IPS-NIHi7 (cell line): ENCODE measurements at regions not wholly inside any gene's neighbourhood (a gene's known extent, or its start where the extent isn't known, plus 50 kb on each side); places are given as distances from the start of the nearest gene placed in this dataset.
"Not testable (repeated sequence)": the region's sequence is repeated elsewhere in the genome, so short reads cannot be mapped to it uniquely, and the experiment has no call there.

Source experiments
- DNase-seq: peaks from one replicate; pipeline ENCODE4 v3.0.0; 2012; ENCODE audit warnings: mixed read lengths; ENCODE audit errors: extremely low spot score

DNA sequence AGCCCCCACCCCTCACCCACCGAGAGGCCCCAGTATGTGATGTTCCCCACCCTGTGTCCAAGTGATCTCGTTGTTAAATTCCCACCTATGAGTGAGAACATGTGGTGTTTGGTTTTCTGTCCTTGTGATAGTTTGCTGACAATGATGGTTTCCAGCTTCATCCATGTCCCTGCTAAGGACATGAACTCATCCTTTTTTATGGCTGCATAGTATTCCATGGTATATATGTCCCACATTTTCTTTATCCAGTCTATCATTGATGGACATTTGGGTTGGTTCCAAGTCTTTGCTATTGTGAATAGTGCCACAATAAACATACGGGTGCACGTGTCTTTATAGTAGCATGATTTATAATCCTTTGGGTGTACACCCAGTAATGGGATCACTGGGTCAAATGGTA lies 79.2 kb downstream of the PXDC1 start:
- not testable (repeated sequence) for DNase-seq

DNA sequence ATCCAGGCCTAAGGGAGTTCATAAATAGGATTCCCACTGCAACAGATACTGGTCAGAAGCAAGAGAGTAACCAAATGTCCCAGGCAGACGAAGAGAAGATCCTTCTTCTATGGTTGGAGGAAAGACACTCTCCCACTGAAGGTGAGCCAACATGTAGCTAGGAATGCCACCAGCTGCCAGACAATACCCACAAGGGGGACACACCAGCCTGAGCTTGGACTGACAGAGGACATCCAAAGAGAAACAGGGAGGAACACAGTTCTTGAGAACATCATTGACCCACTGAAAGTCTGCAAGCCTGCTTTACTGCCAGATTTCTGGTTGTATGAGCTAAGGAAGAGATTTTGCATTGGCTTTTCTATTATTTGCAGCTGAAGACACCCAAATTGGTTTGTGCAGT lies 80.1 kb downstream of the PXDC1 start:
- no peak for DNase-seq

DNA sequence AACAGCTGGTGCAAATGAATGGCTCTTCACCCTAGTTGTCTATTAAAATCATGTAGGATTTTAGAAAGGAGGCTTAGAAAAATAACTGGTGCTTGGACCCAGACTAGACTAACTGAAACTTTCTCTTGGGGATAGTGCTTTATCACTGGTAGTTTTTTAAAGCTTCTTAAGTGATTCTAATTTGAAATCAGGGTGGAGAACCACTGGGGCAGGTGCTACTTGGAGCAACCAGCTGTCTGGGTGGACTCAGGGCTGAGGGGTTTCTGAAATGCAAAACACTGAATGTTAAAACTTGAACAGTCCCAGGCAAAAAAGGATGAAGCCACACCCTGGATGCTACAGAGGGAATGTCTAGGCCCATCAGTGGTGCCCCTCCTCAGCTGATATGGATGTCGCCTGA lies 81.2 kb downstream of the PXDC1 start:
- no peak for DNase-seq

- DNase-seq: no peak
Measured at GRCh38 chr6:3669916-3670315, 81.6 kb downstream of the PXDC1 start.

DNA sequence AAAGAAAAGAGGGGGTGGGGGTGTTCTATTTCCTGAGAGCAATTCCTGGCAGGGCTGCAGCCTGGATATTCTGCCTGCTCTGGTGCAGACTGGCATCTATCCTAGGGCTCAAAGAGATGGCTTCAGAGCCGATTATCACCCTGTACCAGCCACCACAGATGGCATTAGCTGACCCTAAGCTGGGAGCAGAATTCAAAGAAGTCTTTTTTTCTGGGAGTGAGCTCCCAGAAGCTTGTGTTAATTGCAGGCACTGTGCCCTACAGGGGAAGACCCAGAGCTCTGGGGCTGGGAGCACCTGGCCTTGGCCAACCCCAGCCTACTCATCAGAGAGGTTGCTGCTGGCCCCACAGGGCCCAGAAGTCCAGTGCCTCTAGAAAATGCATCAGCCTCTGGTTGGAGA lies 85.9 kb downstream of the PXDC1 start:
- no peak for DNase-seq

DNA sequence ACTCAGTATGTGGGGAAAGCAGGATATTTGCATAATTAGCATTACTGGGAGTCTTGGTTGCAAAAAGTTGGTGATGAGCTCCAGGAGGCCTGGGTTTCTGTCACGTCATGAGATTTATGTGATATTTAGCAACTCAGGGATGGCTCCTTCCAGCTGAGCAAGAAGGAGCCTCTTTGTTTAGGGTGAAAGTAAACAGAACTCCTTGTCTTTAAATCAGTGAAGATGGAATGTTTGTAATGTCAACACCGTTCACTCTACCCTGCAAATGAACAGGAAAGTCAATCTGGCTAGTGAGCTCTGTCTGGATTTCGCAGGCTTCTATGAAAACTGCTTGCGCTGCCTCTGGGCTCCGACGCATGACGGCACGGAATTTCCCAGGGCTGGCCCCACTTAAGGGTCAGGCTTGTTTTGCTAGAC lies 86.9 kb downstream of the PXDC1 start:
- DNase-seq: no peak

- DNase-seq: no peak
Measured at GRCh38 chr6:3663811-3664210, 87.7 kb downstream of the PXDC1 start.

GRCh38 chr6:3663081-3663480 lies 88.4 kb downstream of the PXDC1 start:
- DNase-seq: no peak

- DNase-seq: no peak
Measured at GRCh38 chr6:3661390-3661789, 90.1 kb downstream of the PXDC1 start.

GRCh38 chr6:3660473-3660872 lies 91.0 kb downstream of the PXDC1 start:
- DNase-seq: no peak

- no peak for DNase-seq
Measured at GRCh38 chr6:3659748-3660147, 91.8 kb downstream of the PXDC1 start.

- DNase-seq: no peak
Measured at GRCh38 chr6:3656076-3656475, 95.4 kb downstream of the PXDC1 start.

DNA sequence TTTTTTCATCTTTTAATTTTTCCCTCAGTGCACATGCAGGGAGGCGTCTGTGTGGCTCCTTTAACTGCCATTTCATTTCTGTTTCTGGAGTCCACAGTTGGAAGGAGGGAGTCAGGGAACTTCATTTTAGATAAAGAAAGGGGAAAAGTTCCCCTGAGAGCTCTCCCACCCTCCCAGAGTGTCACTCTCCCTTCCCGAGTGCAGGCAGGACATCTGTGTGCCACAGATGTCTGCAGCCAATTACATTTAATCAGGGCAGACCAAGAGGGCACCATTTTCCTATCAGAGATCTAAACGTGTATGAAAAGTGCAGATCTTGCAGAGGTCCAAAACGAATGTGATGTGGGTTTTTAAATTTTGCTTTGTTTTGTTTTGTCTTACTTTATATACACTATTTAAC lies 96.6 kb downstream of the PXDC1 start:
- no peak for DNase-seq

DNA sequence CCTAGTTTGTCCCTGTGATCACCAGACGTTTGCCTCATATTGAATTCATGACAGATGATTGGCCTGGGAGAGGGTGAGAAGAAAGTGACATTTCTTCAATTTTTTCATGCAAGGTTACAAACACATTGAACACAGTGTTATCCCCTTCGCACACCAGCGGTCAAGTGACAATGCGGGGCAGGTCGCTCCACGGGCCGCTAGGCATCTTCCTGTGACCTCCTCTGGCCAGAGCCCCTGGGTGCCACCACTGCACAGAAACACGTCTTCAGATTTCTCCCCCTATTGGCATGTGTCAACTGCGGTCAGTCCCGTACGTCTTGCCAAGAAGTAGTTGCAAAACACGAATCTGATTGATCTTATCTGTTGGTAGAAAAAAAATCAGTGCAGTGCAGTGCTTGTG lies 97.1 kb downstream of the PXDC1 start:
- DNase-seq: no peak

DNA sequence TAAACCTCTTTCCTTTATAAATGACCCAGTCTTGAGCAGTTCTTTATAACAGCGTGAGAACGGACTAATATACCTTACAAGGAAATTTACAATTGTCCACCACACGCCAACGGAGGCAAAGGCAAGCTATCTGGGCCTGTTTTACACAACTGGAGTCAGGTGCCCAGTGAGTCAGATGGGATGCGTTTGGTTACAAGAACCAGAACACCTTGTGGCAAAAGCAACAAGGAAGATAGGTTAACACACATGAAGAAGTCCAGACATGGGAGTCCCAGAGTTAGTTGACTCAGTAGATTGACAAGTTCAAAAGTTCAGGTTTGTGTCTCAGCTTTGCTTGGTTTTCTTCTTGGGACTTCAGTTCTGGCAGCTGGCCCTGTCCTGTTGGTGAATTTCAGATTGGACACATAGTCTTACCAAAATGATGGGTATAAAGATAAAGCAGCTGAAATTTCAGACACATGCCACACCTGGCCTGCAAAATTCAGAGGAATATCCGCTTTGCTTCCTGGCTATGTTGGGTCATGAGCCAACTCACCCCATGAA lies 97.9 kb downstream of the PXDC1 start:
- DNase-seq: no peak

GRCh38 chr6:3651698-3652229 lies 99.7 kb downstream of the PXDC1 start:
- DNase-seq: no peak

- DNase-seq: no peak
Measured at GRCh38 chr6:3650959-3651697, 100.4 kb downstream of the PXDC1 start.

DNA sequence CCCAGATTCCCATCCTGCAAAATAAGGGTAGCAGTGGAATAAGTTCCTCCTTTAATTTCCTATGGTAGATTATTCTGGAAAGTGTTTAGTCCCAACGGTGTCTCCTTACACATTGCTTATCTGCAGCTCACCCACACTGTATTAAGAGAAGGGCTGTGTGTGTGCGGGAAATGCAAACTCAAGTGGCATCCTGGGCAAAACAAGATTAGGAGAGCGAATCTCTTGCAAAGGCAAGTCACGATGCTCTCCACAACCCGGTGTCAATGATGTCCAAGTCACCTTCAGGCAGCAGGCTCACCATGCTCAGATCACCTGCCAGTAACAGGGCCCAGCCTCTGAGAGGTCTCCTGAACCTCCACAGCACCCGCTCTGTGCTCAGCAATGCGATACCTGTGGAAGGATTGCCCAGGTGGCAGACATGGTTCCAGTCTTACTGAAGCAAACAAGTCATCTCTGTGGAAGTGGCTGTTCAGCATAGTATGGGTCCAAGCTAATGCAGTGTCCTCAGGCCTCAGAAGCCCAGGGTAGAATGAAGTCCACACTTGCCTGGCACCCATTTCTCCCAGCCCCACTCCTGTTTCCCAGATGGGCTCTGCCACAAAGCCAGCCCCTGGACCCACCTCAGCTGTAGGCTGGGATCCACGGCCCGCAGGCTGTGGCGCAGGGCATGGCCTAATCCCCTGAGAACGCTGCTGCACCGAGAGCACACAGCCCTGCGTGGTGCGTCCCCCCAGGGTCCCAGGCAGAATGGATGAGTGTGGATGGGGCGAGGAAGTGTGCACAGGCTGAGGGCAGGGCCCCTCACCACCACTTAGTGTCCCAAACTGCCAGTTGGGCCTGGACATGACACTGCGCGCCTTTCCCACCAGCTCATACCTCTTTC lies 101.2 kb downstream of the PXDC1 start:
- DNase-seq: no peak

DNA sequence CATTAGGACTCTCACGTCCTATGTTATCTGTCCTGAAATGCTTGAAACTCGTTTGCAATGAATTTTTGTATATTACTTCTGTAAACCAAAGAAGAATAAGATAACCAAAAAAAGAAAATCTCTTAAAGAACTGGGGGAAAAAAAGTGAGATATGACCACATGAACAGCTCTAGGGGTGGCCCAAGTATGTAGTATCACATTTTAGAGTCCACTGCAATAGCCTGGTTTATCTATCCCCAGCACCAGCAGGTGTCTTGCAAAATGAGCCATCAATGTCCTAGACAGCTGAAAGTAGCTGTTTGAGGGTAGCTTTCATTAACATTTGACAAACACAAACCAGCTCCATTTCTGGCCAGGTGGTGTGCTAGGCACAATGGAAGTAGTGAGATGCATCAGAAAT lies 102.8 kb downstream of the PXDC1 start:
- no peak for DNase-seq

GRCh38 chr6:3646616-3647362 lies 104.7 kb downstream of the PXDC1 start:
- no peak for DNase-seq

GRCh38 chr6:3644739-3645012 lies 106.8 kb downstream of the PXDC1 start:
- DNase-seq: no peak
